C4-2B (cell line): ENCODE measurements at regions not wholly inside any gene's neighbourhood (a gene's known extent, or its start where the extent isn't known, plus 50 kb on each side); places are given as distances from the start of the nearest gene placed in this dataset.

ENCODE experiments used
- H3K27ac ChIP-seq: fragments of 450-650 bp; 2 replicates; pipeline ENCODE4 v1.5.1; 2017
- ZFX ChIP-seq: fragments of 450-650 bp; IDR thresholded peaks from 2 replicates; pipeline ENCODE4 v1.6.1; 2017
- TF ChIP-seq, protein P1 (sequence below): fragments of 450-650 bp; conservative IDR thresholded peaks from 2 replicates; pipeline ENCODE4 v1.5.1; 2017; ENCODE audit warnings: mild to moderate bottlenecking

GRCh38 chr13:105412171-105412570 lies 1123.3 kb downstream of the EFNB2 start:
- TF ChIP-seq ZFX = no peak
- TF ChIP-seq, protein P1, sequence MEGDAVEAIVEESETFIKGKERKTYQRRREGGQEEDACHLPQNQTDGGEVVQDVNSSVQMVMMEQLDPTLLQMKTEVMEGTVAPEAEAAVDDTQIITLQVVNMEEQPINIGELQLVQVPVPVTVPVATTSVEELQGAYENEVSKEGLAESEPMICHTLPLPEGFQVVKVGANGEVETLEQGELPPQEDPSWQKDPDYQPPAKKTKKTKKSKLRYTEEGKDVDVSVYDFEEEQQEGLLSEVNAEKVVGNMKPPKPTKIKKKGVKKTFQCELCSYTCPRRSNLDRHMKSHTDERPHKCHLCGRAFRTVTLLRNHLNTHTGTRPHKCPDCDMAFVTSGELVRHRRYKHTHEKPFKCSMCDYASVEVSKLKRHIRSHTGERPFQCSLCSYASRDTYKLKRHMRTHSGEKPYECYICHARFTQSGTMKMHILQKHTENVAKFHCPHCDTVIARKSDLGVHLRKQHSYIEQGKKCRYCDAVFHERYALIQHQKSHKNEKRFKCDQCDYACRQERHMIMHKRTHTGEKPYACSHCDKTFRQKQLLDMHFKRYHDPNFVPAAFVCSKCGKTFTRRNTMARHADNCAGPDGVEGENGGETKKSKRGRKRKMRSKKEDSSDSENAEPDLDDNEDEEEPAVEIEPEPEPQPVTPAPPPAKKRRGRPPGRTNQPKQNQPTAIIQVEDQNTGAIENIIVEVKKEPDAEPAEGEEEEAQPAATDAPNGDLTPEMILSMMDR = no peak
- H3K27ac ChIP-seq = no peak overlapping the region

DNA sequence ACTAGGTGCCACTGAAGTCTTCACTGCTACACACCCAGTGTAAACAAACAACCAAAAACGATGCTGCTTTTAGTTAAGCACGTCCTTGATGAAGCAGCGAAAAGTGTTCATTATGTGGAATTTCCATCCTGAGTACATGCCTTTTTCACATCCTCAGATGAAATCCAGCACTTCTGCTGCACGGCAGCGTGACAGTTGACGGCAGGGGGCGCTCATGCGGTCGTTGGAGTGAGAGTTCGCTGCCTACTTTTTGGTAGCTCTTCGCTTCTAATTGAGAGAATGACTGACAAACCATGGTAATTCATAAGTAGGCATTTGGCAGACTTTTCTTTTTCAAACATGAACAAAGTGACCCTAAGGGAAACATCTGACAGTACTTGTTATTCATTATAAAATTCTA lies 1124.9 kb downstream of the EFNB2 start:
- H3K27ac ChIP-seq = no peak overlapping the region
- TF ChIP-seq, protein P1 = peak; percentile 77
- TF ChIP-seq ZFX = no peak

DNA sequence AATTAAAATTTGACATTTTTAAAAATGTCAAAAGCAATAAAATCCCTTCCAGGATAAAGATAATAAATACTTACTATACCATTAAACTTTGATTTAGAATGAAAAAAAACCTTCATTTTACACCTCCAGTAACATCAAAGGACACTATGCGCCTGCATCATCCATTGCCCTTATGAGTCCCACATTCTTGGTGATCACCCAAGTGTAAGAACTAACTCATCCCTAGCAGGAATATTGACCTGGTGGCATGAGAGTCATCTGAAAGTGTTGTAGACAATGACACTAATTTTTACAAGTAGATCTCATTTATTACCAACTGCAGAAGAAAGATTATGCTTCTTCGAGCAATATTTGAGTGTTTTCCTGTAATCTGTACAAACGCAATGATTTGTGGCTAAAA lies 1128.9 kb downstream of the EFNB2 start:
- no peak overlapping the region for H3K27ac ChIP-seq
- TF ChIP-seq, protein P1 = no peak

DNA sequence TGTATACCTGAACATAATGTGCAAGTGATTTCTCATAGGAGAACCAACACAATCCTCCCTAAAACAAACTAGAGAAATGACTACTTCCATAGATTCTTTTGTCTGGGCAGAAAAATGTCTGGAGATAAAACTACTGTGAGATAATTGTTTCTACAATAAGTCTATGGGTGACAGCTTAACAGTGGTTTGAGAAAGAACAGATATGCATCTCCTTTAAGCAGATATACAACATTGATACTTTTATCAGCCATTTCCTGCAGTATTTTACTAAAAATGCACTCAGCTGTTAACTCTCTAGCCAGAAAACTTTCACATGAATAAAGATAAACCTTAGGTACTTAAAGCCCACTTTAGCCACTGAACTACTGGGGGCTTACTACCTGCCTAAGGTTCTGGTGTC lies 1132.4 kb downstream of the EFNB2 start:
- TF ChIP-seq, protein P1 = no peak
- no peak for TF ChIP-seq ZFX
- H3K27ac ChIP-seq = no peak overlapping the region

DNA sequence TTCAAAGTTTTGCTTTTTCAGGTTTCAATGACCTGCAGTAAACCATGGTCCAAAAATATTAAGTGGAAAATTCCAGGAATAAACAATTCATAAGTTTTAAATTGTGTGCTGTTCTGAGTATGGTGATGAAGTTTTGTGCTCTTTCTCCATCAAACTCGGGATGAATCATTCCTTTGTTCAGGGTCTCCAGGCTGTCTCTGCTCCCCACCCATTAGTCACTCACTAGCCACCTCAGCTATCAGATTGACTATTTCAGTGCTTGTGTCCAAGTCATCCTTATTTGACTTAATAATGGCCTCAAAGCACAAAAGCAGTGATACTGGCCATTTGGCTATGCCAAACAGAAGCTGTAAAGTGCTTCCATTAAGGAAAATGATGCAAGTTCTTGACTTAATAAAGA lies 1140.4 kb downstream of the EFNB2 start:
- TF ChIP-seq, protein P1 = no peak
- TF ChIP-seq ZFX = no peak
- H3K27ac ChIP-seq = no peak overlapping the region

DNA sequence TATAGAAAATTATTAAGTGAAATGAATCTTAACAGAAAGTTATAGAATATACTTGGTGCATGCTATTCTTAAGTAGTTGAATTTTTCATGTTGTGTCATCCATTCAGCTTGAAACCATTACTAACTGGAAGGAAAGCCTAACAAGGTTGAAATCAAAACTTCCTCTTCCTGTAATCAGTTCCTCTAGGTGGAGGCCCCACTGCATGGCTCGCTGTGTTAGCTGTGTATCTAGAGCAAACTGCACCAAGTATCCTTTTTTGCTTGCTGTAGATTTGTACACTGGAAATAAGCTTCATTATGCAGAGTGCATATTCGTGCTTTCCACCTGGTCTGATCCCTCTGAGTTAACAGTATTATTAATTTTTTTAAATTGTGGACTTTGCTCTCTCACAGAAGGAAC lies 1146.1 kb downstream of the EFNB2 start:
- H3K27ac ChIP-seq = no peak overlapping the region
- no peak for TF ChIP-seq ZFX
- TF ChIP-seq, protein P1 = no peak

GRCh38 chr13:105377452-105377851 lies 1158.0 kb downstream of the EFNB2 start:
- no peak overlapping the region for H3K27ac ChIP-seq
- TF ChIP-seq, protein P1 = no peak
- TF ChIP-seq ZFX = no peak
